Fibroblast of lung (primary cell): ENCODE measurements at regions not wholly inside any gene's neighbourhood (a gene's known extent, or its start where the extent isn't known, plus 50 kb on each side); places are given as distances from the start of the nearest gene placed in this dataset.

ENCODE experiments used
- DNase-seq, 2 donors: peaks; one replicate each; pipeline versions ENCODE4 v3.0.0 to v3.0.0-alpha.2; 2010; ENCODE audit warnings: low read depth in 2 of 2
- H2AFZ ChIP-seq: 2 replicates; pipeline ENCODE4 v1.5.1; 2012; ENCODE audit warnings: low read length, control low read depth, inconsistent platforms
- H3K27ac ChIP-seq: 2 replicates; pipeline ENCODE4 v1.5.1; 2011; ENCODE audit warnings: low read length, control low read depth; ENCODE audit not compliant: insufficient read depth
- H3K27me3 ChIP-seq: 2 replicates; pipeline ENCODE4 v1.5.1; 2011; ENCODE audit warnings: mild to moderate bottlenecking, low read length; ENCODE audit not compliant: control insufficient read depth, insufficient read depth
- H3K36me3 ChIP-seq: 2 replicates; pipeline ENCODE4 v1.5.1; 2011; ENCODE audit warnings: low read length; ENCODE audit not compliant: control insufficient read depth, insufficient read depth
- H3K4me1 ChIP-seq: 2 replicates; pipeline ENCODE4 v1.5.1; 2011; ENCODE audit warnings: low read length; ENCODE audit not compliant: control insufficient read depth, insufficient read depth; ENCODE audit errors: extremely low read depth
- H3K4me2 ChIP-seq: 2 replicates; pipeline ENCODE4 v1.5.1; 2011; ENCODE audit warnings: low read length, control low read depth; ENCODE audit not compliant: insufficient read depth; ENCODE audit errors: extremely low read depth
- H3K4me3 ChIP-seq, 4 experiments: fragments of 200-600 bp in 1 of 4; sonication (generic) in 1 of 4; replicated peaks in 1 of 4; 2 replicates each; pipeline ENCODE4 v1.5.1; 2011 to 2016; ENCODE audit warnings: low read length in 4 of 4, low read depth in 3 of 4, mild to moderate bottlenecking in 3 of 4, control low read depth in 2 of 4, inconsistent platforms in 1 of 4, mixed read lengths in 1 of 4; ENCODE audit not compliant: insufficient read depth in 1 of 4; ENCODE audit errors: control extremely low read depth in 1 of 4
- H3K79me2 ChIP-seq: 2 replicates; pipeline ENCODE4 v1.5.1; 2012; ENCODE audit warnings: mild to moderate bottlenecking, low read length, inconsistent platforms; ENCODE audit not compliant: control insufficient read depth, insufficient read depth
- H3K9ac ChIP-seq: 2 replicates; pipeline ENCODE4 v1.5.1; 2011; ENCODE audit warnings: mild to moderate bottlenecking, low read length, control low read depth; ENCODE audit not compliant: insufficient read depth
- H3K9me3 ChIP-seq: 2 replicates; pipeline ENCODE4 v1.5.1; 2012; ENCODE audit warnings: low read depth, low read length; ENCODE audit not compliant: control insufficient read depth, insufficient read depth
- H4K20me1 ChIP-seq: 2 replicates; pipeline ENCODE4 v1.5.1; 2011; ENCODE audit warnings: low read length; ENCODE audit not compliant: control insufficient read depth, insufficient read depth; ENCODE audit errors: extremely low read depth
- CTCF ChIP-seq, 2 donors: IDR thresholded peaks in 1 of 2; conservative IDR thresholded peaks in 1 of 2; 1 replicate in 1 of 2; 2 replicates in 1 of 2; pipeline ENCODE4 v1.5.1; 2011 to 2012; ENCODE audit warnings: low read length in 2 of 2, control low read depth in 1 of 2, inconsistent platforms in 1 of 2, low read depth in 1 of 2, mild to moderate bottlenecking in 1 of 2
- EZH2 ChIP-seq: IDR thresholded peaks from 2 replicates; pipeline ENCODE4 v1.5.1; 2012; ENCODE audit warnings: low read length, control low read depth, mild to moderate bottlenecking; ENCODE audit errors: missing control alignments

- H3K36me3 ChIP-seq: no peaks in the 10 kb centered on the region
- H3K4me2 ChIP-seq: no peak overlapping the region
- no peaks in the 10 kb centered on the region for H3K9me3 ChIP-seq
- H2AFZ ChIP-seq: no peak overlapping the region
- H3K79me2 ChIP-seq: no peaks in the 10 kb centered on the region
- TF ChIP-seq CTCF (conservative IDR thresholded peaks at IDR 0.05 in 1 of 2, IDR thresholded peaks at IDR 0.05 in 1 of 2; ENCODE audit: low read depth in 1 of 2, low read length in 2 of 2): no peak
- no peak for TF ChIP-seq EZH2
- H3K4me1 ChIP-seq: no peaks in the 10 kb centered on the region
- H3K27me3 ChIP-seq: no peaks in the 10 kb centered on the region
- H3K27ac ChIP-seq: no peak overlapping the region
- DNase-seq: no peak
- H4K20me1 ChIP-seq: no peaks in the 10 kb centered on the region
- H3K9ac ChIP-seq: no peak overlapping the region
- no peak overlapping the region for H3K4me3 ChIP-seq
These were observed 463.7 kb upstream of the CFAP20DC start for GRCh38 chr3:59513570-59513969.

- Histone ChIP-seq H3K36me3 (no peaks in the 10 kb centered on the region), H3K27ac (no peak overlapping the region), H2AFZ (no peak overlapping the region), H4K20me1 (no peaks in the 10 kb centered on the region), H3K27me3 (no peaks in the 10 kb centered on the region), H3K79me2 (no peaks in the 10 kb centered on the region), H3K4me3 (no peak overlapping the region), H3K4me2 (no peak overlapping the region), H3K4me1 (no peaks in the 10 kb centered on the region), H3K9me3 (no peaks in the 10 kb centered on the region), H3K9ac (no peak overlapping the region)
- no peak for TF ChIP-seq CTCF (conservative IDR thresholded peaks at IDR 0.05 in 1 of 2, IDR thresholded peaks at IDR 0.05 in 1 of 2; ENCODE audit: low read depth in 1 of 2, low read length in 2 of 2)
- no peak for TF ChIP-seq EZH2
- no peak for DNase-seq
These were observed 462.2 kb upstream of the CFAP20DC start for GRCh38 chr3:59512066-59512465.

GRCh38 chr3:59510576-59510975 lies 460.8 kb upstream of the CFAP20DC start:
- no peaks in the 10 kb centered on the region for H3K9me3 ChIP-seq
- no peaks in the 10 kb centered on the region for H3K27me3 ChIP-seq
- H3K4me1 ChIP-seq: no peaks in the 10 kb centered on the region
- no peaks in the 10 kb centered on the region for H4K20me1 ChIP-seq
- no peak overlapping the region for H2AFZ ChIP-seq
- no peak overlapping the region for H3K27ac ChIP-seq
- H3K9ac ChIP-seq: no peak overlapping the region
- H3K36me3 ChIP-seq: no peaks in the 10 kb centered on the region
- no peak overlapping the region for H3K4me3 ChIP-seq
- TF ChIP-seq CTCF (conservative IDR thresholded peaks at IDR 0.05 in 1 of 2, IDR thresholded peaks at IDR 0.05 in 1 of 2; ENCODE audit: low read depth in 1 of 2, low read length in 2 of 2): no peak
- DNase-seq: peak in 1 of 2 donors; percentile 18
- no peaks in the 10 kb centered on the region for H3K79me2 ChIP-seq
- no peak overlapping the region for H3K4me2 ChIP-seq
